GM18502 (cell line): ENCODE measurements at regions not wholly inside any gene's neighbourhood (a gene's known extent, or its start where the extent isn't known, plus 50 kb on each side); places are given as distances from the start of the nearest gene placed in this dataset.

Experiments used
- ATAC-seq: cut with Tn5 transposase; IDR thresholded peaks from one replicate; pipeline ENCODE4 v1.9.1; 2021; ENCODE audit warnings: mild to moderate bottlenecking; ENCODE audit not compliant: unreplicated experiment, poor library complexity

DNA sequence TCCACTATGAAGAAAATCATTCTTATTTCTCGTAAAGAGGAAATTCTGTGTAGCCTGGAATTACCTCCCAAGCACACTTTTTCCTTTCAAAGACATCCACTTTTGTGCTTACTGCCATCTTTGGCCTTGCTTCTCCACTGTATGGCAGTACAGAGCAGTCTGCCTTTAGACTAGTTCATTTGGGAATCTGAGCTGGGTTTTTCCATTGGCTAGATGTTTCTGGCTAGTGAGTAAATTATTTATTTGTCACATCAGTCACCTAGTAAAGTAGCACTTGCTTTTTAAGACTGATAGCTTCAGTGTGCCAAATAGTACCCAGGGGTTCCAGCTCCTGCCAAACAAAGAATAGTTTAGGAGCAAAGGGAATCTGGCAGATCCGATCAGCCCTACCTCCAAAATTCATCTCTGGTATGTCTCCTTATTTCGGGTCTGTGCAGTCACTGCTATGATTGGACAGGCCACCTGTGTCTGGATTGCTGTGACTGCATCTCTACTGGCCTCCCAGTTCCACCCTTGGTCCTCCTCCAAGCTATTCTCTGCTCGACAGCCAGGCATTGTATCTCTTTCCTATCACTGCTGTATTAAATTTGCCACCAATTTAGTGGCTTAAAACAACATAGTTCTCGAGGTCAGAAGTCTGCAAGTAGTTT is 97.6 kb downstream of the NUDT12 start:
- no peak for ATAC-seq

DNA sequence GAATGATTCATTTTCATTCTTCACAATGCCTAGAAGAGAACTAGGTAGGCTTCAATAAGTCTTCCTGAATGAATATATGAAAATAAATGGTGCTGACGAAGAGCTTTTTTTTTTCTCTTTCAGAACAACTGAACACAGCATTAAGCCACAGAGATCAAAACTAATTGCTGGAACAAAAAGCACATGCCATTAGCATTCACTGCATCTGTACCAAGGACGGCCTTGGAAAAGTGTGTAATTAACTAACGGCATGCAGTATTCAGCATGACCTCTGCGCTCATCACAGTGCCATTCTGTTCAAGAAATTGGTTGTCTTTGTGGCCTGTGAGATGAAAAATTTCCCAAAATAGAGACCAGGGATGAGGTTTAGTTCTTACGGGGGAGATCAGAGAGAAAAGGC is 99.3 kb downstream of the NUDT12 start:
- no peak for ATAC-seq

DNA sequence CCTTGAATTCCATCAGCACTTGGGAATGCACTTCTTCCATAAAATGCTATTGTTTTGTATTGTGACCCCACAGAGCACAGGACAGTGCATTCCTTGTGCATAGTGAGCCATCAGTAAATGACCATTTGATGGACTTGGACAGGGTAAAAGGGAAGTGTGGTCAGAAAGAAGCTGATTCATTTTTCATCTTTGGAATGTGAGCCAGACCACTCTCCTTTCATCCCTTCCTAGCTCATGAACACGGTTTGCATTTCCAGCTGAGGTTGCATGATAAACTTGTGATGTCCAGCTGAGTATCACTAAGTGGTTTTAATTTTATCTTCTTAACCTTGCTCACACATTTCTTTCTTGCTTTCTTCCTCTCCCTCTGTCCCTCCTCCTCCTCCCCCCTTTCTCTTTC is 101.3 kb downstream of the NUDT12 start:
- ATAC-seq: no peak

DNA sequence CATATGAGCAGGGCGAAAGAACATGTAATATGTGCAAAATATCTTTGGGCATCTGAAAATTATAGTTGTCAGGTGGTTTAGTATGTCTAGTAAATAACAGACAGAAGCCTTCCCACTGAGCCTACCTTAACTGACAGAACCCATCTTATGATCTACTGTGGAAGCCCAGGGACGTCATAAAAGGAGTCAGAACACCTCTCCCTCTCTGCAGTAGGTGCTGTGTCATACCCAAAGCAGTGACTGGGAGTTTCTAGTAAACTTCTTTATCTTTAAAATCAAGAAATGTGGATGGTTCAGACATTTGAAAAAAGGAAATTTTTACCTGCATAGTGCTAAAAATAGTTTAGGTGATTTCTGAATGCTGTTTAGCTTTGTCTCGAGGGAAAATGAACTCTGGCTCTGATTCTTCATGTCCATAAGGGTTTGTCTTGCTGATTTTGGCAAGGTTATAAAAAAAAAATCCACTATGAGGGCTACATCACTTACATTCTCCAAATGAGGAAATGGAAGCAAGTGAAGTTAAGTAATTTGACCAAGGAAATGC is 104.0 kb downstream of the NUDT12 start:
- peak; percentile 58 for ATAC-seq

DNA sequence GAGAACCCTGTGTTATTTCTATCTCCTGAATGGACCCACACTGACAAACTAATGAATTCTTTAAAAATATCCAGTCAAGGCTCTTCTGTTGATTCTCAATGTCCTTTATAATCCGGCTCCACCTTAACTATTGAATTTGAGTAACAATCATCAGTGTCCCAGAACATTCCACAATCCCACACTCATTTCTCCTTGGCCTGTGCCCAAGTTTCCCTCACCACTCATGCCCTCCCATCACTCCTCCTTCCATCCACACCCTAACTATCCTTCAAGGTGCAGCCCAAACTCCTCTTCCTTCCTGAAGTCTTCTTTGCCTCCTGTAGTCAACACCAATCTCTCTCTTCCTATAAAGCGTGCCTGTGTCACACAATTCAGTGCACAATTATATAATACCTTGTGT is 106.1 kb downstream of the NUDT12 start:
- no peak for ATAC-seq

DNA sequence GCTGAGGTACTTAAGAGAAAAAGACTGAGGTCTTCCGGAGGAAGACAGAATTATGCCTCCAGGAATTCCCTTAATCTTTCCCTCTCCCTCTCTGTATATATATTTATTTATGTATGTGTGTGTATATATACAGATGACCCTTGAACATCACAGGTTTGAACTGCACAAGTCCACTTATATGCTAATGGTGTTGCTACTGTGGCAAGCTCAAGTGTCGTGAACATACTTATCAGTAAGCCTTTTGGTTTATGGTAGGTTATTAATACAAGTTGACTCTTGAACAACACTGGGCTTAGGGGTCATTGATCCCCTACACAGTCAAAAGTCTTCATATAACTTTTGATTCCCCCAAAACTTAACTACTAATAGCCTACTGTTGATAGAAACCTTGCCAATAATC is 106.8 kb downstream of the NUDT12 start:
- ATAC-seq: no peak

DNA sequence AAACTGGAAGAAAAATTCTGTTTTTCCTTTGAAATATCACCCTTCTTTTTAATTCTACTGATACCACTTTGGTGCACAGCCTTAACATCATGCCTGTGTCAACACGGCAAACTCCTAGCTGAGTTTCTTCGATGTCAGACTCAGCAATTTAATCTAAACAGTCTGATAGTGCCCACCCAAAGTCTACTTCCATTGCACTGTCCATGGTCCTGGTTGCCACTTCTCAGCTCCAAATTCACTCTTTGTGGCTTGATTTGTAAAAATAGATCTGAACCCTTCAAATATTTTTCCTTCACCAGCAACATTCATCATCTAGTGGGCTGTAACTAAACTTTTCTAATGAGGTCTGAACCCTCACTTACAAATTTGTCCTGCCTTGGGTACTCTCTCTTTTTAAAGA is 107.8 kb downstream of the NUDT12 start:
- no peak for ATAC-seq

DNA sequence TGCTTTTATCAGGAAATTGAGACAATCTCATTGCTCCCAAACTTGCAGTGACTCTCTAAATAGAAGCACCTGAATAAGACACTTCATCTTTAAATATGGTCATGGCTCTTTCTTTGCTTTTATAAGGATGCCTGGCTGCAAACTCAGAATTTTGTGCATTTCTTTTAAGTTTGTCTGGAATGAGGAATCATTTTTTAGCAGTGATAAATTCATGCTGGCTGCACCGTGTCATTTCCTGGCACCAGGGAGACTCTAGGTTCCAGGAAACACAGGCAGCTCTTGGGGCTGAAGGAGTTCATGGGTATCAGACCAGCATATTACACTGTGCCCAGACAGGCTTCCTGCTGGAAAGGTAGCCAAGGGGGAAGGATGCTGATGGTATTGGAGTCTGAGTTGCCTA is 109.9 kb downstream of the NUDT12 start:
- no peak for ATAC-seq

DNA sequence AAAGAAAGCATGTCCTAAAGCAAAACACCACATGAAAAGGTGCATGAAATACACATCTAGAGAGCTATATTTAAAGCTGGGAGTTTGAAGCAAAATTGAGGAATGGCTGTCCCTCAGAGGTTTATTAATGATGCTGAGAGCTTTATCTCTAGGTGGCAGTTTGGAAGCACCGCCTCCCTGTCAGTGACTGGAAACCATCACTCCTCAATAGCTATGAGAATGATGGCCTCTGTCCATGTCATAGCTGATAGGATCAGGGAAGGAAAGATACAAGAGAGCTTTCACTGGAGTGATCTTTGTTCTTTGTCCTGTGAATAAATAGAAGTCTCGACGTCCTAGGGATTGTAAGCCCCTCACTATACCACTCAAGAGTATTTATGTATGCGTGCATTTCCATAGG is 110.5 kb downstream of the NUDT12 start:
- no peak for ATAC-seq

DNA sequence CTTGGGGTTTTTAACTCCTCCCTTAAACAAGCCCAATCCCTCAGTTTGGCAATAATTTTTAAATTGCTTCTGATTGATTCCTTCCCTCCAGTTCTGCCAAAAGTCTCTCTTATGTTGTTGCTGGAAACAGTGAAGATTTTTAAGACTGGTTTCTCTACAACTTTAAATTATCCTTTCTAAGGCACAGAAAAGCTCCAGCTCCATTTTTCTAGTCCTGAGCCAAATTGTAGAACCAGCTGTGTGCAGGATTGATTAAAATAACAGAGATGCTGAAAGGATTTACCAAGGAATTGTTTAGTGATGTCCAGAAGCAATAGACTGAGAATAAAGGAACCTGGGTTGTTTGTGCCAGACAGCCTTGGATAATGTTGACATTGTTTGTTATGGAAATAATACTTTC is 111.3 kb downstream of the NUDT12 start:
- ATAC-seq: no peak

DNA sequence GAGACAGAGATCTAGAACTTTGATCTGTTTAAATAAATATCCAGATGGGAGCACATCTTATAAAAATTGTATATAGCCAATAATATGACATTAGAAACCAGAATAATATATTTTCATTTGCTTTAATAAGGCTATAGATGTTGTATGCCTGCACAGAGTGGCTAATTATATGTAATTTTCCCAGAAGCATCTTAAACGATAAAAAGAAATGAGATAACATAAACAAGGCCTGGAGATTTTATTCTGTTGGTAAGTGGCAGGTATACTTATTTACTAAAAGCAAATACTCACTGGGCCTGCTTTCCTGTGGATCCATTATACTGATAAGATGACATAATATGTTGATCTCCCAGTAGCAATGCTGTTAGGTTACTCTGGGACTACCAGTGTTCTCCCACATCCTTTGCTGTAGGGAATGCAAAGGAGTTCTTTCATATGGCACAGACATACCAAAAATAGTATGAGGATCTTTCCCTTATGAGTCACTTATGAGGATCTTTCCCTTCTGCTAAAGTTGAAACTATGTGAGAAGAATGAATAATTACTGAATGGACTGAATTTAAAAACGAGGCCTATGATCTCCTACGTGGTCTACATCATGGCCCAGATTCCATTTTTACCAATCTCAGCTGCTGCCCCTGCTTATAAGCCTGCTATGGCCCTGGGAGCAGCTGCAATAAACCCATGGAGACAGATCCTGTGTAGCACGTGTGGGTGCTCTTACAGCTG is 112.1 kb downstream of the NUDT12 start:
- ATAC-seq: no peak

DNA sequence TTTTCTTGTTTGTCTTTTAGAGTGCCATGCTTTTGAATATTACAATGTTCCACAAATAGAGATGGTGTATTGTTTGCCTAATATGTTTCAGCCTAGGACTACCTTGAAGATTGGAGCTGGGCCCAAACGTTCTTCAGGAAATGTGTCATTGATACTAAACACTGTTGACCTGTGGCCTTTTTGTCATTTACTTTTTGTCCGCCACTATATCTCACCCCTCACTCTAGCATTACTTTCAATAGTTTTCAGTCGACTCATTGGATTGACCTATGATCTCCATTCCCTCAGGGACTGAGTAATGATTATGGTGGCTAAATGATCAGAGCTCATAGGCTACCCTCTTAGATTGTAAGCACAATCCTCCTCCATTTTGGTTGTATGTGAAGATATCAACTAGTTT is 115.8 kb downstream of the NUDT12 start:
- ATAC-seq: no peak

DNA sequence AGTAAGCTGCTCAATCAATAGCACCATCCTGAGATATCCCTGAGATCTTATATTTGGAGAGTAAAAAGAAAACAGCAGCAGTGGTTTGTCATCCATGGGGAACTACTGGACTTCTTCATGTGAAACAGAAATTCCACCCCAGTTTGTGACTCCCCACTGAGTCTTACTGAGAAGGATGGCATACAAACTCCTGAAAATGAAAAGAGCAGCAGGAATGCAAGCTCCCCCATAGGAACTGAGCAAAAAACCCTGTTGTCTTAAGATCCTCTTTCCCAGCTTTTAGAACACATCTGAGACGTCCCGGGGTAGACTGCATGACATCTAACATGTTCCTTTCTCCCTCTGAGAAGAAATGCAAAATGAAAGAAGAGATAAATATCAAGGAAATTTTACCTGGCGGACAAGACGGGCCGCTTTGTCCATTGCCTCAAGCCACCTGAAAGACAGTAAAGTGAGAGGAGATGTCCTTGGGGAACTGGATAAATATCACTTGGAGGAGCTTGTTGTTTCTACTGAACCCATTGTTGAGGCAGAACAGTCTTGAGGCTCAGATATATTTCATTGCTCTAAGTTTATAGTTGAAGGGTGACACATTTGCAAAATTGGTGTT is 117.1 kb downstream of the NUDT12 start:
- no peak for ATAC-seq

DNA sequence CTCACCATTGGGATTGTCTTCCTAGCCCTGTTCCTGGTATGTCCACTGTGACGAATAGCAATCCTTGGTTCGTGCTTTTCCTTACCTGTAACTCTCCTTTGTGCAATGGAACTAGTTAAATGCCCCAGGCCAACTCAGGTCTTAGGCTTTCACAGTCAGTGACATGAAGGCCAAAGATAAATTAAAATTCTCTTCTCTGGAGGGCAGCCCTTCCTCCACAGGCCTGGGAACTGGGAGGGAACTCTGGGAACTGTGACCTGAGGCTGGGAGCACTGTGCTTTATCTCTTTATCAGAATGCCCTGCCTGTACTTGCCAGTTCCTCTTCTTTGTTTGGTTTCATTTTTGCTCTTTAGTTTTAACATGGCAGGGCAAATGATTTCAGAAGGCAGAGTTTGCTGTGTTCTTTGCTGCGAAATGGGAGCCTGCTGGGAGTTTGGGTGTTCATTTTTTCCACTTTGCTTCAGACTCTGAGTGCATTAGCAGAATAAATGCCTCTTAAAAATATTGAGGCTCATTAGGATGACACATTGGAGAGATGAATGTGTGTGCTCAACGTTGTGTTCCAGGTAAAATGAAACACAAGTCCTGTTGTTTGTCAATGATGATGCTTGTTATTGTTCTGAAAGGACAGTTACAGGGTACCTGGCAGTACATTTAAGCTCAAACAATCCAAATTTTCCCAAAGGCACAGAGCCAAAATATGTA is 118.1 kb downstream of the NUDT12 start:
- peak; percentile 86 for ATAC-seq

DNA sequence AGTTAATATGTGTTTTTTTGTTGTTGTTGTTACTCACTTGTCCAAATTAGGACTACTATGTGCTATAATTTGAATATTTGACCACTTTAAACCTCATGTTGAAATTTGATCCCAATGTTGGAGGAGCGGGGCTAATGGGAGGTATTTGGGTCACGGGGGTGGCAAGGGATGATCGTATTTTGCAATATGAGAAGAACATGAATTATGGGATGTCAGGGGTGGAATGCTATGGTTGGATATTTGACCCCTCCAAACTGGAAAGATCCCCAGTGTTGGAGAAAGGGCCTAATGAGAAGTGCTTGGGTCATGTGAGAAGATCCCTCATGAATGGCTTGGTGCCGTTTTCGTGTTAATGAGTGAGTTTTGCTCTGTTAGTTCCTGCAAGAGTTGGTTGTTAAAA is 119.8 kb downstream of the NUDT12 start:
- ATAC-seq: no peak

DNA sequence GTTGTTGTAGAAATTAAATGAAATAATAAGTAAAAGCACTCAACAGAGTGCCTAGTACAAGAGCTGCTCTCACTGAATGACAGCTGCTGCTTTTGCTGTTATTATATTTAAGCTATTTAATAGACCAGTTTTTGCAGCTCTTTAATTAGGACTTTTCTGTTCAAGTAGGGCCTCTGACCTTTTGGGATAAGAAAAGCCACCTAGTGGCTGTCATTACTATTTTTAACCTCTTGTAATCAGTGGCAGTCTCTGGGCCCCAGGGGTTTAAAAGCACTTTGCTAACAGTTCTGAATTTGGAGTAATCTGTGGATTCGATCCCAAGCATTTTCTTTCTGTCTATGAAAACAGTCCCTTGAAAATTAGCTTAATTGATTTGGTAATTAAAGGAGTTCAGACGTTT is 121.1 kb downstream of the NUDT12 start:
- ATAC-seq: peak; percentile 39

DNA sequence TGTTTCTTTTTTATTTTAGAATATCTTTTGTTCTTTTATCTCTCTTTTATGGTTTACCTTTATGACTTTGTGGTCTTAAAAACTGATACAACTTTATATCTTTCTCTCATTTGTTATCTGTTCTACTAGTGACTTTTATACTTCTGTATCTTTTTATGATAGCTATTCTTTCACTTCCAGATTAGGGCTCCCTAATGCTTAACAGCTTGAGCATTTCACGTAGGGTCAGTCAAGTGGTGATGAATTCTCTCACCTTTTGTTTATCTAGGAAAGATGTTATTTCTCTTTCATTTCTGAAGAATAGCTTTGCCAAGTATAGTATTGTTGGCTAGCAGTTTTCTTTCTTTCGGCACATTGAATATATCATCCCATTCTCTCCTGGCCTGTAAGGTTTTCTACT is 123.6 kb downstream of the NUDT12 start:
- ATAC-seq: no peak

DNA sequence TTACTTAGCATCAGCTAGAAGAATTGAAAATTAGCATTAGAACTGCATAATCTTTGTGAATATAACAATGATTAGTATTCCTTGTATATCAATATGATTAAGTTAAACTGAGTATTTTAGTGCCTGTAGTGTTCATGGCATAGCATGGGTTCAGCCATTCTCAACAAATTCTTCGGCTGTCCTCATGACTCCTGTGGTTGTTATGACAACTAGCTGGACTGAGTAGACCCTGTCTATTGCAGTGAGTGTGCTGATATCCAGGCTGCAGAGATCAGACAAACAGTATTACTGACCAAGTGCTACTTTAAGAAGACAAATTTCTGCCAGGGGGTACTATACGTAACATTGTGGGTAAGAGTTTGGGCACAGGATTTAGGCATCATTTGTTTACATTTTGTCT is 125.9 kb downstream of the NUDT12 start:
- ATAC-seq: no peak

DNA sequence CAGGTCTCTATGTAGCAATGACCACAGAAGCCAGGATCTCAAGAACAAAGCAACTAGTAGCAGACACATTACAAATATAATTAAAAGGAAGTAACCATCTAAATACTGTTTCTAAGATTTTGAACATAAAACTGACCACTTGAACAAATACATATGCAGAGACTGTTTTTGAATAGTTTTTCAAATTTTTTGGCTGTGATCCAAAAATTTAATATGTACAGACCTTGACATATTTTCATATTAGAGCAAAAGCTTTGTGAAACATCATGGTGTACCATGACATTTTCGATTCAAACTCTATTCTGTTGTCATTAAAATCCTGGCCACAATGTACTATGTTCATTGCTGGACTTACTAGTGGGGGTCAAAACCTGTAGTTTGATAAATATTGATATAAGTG is 126.5 kb downstream of the NUDT12 start:
- no peak for ATAC-seq

DNA sequence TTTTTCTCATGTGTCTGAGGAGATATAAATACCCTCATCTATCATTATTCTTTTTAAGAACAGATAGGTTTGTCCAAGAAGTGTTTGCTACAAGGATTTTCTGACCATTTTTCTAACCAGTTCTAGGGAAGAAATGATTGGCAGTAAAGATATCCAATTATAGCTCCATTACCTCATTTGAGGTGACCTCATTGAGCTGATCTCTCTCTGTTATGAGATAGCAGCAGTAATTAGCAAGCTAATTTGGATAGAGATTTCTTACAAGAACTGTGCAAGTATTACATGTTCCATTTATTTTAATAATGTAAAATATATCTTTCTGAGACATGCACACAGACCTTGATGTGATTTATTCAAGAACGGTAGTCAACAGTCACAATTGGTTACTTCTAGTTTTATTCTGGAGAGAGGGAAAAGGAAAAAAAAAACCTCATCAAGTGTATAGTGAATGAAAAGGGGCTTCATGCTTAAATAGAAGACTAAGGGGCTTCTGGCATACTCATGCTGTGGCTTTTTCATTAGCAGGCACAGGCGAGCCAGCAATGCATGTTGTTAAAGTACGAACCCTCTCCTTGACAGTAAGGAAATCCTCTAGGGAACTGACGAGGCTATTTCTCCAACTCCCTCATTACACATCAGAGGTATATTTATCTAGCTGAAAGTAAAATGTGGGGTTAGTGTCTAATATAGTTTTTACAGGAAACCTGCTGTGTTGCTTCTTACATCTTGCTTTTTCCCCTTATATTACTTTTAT is 127.3 kb downstream of the NUDT12 start:
- ATAC-seq: no peak
